GM10266 (cell line): ENCODE measurements at regions not wholly inside any gene's neighbourhood (a gene's known extent, or its start where the extent isn't known, plus 50 kb on each side); places are given as distances from the start of the nearest gene placed in this dataset.
A peak's percentile ranks its signal among the peaks of the same experiment; 100 is the strongest.

Experiments used
- DNase-seq: peaks from one replicate; pipeline ENCODE4 v3.0.0; 2012; ENCODE audit errors: extremely low spot score
- CTCF ChIP-seq: IDR thresholded peaks from 2 replicates; pipeline ENCODE4 v1.5.1; 2012; ENCODE audit warnings: mild to moderate bottlenecking, low read depth; ENCODE audit not compliant: control insufficient read depth, insufficient read depth; ENCODE audit errors: missing control alignments

- peak; percentile 37 for DNase-seq
- no peak for TF ChIP-seq CTCF
These were observed 78.5 kb downstream of the VCPKMT start for GRCh38 chr14:50037852-50038251.

GRCh38 chr14:50038398-50039119, 77.8 kb downstream of the VCPKMT start:
- no peak for TF ChIP-seq CTCF
- DNase-seq = peak; percentile 81

- DNase-seq = no peak
- no peak for TF ChIP-seq CTCF
These were observed 77.3 kb downstream of the VCPKMT start for GRCh38 chr14:50039120-50039517.

GRCh38 chr14:50039734-50040400, 76.5 kb downstream of the VCPKMT start:
- no peak for DNase-seq
- TF ChIP-seq CTCF = no peak

DNA sequence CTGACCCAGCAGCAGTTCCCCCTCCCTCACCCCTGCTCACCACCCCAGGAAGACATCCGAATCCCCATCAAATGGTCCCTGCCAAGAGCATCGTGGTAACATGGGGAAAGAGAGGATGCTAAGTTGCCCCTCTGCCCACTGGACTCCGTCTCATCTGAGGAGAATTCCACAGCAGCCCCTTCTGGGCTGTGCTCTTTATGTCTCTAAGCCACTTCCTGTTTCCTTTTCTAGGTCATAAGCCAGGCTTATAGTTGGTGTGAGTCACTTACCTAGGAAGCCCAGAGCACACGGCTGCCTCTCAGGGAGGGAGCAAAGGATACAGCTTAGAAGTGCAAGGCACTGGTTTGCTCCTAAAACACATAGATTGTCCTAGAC, 76.0 kb downstream of the VCPKMT start:
- DNase-seq = peak; percentile 44
- TF ChIP-seq CTCF = no peak

GRCh38 chr14:50040895-50041465, 75.4 kb downstream of the VCPKMT start:
- no peak for DNase-seq
- TF ChIP-seq CTCF = no peak

GRCh38 chr14:50041980-50042379, 74.4 kb downstream of the VCPKMT start:
- no peak for DNase-seq
- no peak for TF ChIP-seq CTCF
